Activated CD4-positive, CD25-positive, alpha-beta regulatory T cell treated with anti-CD3 and anti-CD28 coated beads, Interleukin-2, amount 50 U/mL, for 72 hours (primary cell): ENCODE measurements at regions not wholly inside any gene's neighbourhood (a gene's known extent, or its start where the extent isn't known, plus 50 kb on each side); places are given as distances from the start of the nearest gene placed in this dataset.
"Not testable (repeated sequence)": the region's sequence is repeated elsewhere in the genome, so short reads cannot be mapped to it uniquely, and the experiment has no call there.

ENCODE experiments used
- DNase-seq: peaks from one replicate; pipeline ENCODE4 v3.0.0; 2021

DNA sequence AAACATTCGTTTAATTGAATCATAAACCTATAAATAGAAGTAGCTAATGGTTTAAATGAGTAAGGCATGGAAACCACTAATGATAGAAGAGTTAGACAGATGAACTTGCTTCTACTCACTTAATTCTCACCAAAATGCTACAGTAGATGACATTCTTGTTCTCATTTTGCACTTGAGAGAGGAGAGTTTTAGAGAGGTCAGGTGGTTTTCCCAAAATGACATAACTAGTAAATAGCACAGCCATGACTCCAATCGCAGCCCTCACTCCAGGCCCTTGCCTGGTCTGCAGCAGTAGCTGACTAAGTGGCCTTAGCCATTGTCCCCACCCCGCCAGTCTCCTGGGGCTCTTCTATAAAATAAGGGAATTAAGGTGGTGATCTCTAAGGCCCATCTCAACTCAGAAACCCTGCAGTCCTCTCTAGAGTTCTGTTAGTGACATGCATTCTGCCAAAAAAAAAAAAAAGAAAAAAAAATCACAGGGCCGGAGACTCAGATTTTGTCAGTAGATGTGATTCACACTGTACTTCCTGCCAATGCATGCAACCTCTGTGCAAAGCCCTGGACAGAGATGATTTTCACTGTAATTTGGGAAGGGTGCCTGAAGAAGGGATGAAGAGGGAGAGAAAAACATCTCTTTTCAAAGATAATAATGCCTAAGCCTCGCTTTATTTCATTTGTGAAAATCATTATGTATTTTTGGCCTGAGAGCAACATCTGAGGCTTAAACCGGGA, 221.8 kb downstream of the ANAPC1 start:
- no peak for DNase-seq

DNA sequence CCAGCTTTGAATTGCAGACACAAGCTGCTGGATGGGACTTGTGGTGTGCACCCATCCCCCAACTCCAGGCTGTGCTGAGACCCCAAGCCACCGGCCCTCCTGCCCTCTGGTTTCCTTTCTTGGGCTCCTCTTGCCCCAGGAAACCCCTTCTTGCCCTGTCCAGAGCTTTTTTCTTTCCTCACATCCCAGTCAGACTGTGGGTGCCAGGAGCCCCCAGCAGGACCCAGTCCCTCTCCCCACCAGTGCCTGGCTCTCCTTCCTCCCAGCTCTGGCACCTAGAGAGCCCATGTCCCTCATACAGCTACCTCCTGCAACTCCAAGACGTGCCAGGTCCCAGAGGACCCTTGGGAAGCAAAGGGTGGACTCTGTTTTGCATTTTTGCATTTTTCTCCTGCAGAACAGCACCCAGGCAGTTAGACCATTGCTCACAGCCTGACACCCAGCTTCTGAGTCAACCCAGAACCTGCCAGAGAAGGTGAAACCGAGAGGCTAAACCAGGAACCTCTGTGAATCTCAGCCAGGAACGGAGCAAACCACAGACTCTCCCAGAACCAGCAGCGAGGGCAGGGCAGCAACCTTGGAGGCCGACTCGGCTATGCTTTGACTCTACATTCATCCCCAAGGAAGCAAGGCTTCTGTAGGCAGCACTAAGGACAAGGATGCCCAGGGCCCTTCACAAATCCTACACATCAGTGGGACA, 221.1 kb downstream of the ANAPC1 start:
- no peak for DNase-seq

DNA sequence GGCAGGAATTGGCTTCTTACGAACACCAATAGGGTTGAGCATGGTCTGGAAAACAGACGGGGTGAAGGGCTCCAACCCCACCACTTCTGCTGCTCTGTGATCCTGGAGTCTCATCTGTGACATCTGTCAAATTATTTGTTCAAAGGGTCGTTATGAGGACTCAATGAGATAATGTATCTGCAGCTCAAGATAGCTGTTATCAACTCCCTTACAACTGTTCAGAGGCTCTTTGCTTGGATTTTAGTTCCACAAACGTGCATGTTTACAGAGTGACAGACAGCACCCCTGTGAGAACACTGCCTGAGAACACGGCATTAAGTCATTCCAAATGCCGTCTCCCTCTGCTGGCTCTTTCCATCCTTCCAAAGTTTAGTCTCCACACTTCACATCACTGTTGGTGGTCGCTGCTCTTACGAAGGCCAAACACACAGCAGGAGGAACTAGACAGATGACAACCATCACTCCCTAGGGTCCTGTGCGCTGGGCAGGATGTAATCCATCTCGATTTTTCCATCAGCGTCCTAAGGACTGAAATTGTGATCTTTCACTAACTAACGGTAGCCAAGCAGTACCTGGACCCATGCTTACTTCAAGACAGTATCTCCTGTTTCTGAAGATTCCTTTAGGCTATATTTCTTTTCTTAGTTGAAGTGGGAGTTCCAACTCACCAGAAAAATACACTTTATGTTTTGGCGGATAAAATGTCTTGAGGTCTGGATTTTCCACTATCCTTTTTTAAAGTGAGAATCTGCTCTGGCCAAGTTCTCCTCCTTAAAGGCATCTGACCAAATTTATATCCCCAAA, 220.3 kb downstream of the ANAPC1 start:
- no peak for DNase-seq

DNA sequence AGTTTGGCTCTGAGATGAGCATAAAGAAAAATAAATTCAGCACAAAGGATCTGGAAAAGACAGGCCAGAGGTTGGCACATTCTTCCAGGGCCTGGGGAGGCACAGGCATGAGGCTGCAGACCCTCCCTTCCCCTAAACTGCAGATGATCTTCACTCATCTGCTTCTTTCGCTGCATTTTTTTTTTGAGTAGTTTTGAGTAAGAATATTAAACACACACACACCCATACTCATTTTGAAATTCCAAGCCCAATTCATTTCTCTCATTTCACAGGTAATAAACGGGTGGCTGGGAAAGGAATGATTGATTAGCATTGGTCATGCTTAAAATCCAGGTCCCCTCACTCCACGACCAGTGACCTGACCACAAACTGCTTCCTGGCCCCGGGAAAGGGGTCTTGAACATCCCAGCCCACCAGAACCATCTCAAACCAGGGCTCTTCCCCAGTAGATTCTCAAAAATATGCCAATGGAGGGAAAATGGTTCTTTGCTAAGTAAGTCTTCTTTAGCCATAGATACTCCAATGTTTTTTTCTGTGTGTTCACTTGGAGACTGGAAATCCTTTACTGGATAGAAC, 219.6 kb downstream of the ANAPC1 start:
- no peak for DNase-seq

- no peak for DNase-seq
Measured at GRCh38 chr2:111665011-111665410, 219.0 kb downstream of the ANAPC1 start.

DNA sequence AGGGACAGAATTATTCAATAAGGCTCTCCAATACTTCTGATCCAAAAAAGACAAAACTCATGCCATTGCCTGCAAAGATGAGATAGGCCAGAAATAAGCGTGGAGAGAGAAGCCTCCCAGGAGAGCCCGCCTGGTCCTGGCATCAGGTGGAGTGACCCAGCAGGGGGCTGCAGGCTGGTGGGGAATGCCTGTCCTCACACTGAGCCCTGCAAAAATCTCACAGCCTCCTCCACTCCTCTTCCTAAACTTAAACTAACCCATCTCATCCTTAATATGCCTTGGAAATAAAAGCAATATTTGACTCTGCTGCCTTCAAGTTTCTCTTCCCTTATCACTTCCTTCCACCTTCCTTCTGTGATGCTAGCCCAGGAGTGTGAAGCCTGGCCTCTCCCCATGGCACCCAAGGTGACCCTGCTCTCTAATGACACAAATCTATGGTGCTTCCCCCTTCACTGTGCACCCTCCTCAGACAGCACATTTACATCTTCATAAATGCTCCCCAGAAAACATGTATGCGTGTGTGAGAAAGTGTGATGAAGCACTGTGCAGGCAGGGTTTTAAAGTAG, 218.4 kb downstream of the ANAPC1 start:
- DNase-seq = no peak

GRCh38 chr2:111666160-111666559, 217.8 kb downstream of the ANAPC1 start:
- no peak for DNase-seq

DNA sequence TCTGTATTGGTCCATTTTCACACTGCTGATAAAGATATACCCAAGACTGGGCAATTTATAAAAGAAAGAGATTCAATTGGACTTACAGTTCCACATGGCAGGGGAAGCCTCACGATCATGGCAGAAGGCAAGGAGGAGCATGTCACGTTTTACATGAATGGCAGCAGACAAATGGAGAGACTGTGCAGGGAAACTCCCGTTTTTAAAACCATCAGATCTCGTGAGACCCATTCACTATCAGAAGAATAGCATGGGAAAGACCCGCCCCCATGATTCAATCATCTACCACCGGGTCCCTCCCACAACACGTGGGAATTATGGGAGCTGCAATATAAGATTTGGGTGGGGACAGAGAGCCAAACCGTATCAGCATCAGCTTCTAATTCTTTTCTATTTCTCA, 217.0 kb downstream of the ANAPC1 start:
- DNase-seq = no peak

DNA sequence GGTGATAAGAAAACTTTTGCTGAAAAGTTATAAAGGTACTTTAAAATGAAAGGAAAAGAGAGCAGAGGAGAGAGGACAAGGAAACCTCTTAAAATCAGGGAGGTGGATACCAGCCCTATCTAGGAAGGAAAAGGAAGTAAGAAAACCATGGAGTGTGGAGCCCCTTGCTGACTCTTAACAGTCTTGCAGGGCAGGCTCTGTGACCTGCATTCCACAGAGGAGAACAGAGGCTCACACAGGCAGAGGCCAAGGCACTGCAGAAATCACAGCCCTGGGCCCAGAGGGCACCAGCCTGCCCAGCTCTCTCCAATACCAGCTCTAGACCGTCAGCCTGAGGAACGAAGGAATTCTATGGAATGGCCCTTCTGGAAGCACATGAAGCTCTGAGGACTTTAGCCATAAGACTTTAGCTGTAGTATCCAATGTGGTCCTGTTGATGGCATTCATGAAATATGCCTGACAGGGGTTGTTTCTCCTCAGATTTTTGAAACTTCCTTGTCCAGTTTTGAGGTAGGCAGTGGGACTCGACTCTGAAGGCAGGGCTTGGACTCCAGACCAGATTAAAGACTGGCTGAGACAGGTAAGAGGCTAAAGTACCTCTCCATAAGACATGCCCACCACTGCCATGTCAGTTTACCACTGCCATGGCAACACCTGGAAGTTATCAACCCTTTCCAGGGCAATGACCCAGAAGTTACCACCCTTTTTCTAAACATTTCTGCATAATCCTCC, 216.3 kb downstream of the ANAPC1 start:
- DNase-seq = no peak

GRCh38 chr2:111668274-111668616, 215.7 kb downstream of the ANAPC1 start:
- DNase-seq = no peak

- no peak for DNase-seq
Measured at GRCh38 chr2:111668741-111669140, 215.3 kb downstream of the ANAPC1 start.

GRCh38 chr2:111669928-111670695, 213.9 kb downstream of the ANAPC1 start:
- no peak for DNase-seq

- DNase-seq = no peak
Measured at GRCh38 chr2:111670776-111671175, 213.2 kb downstream of the ANAPC1 start.

DNA sequence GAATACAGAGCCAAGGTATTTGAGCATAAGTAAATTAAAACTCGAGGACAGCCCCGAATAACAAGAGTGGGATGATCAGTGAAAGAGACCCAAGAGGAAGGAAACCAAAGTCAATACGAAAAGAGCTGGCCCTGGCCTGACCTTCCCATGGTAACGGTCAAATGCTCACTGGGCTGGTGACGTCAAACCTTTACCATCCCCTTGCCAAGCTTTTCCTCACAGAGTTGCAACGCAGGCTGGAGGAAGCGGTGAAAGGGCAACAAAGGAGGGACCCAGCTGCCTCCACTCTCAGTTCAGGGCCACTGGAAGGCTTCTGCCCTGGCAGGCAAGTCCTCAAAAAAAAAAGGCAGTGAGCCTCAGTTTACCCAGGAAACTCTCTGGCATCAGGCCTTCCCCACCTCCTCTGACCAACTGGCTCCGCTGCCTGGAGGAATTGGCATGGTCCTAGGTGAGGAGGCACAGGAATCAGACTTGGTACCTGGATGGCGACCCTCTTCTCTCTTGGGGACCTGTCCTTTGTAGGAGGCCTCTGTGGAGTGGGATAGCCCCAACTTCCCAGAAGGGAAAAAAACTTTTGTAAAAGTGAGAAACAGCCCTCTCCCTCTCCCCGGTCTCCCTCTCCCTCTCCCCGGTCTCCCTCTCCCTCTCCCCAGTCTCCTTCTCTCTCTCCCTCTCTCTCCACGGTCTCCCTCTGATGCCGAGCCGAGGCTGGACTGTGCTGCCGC, 212.4 kb downstream of the ANAPC1 start:
- no peak for DNase-seq

DNA sequence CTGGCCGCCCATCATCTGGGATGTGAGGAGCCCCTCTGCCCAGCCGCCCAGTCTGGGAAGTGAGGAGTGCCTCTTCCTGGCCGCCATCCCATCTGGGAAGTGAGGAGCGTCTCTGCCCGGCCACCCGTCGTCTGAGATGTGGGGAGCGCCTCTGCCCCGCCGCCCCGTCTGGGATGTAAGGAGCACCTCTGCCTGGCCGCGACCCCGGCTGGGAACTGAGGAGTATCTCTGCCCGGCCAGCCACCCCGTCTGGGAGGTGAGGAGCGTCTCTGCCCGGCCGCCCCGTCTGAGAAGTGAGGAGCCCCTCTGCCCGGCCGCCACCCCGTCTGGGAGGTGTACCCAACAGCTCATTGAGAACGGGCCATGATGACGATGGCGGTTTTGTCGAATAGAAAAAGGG, 211.4 kb downstream of the ANAPC1 start:
- not testable (repeated sequence) for DNase-seq

- no peak for DNase-seq
Measured at GRCh38 chr2:111673526-111673925, 210.5 kb downstream of the ANAPC1 start.

DNA sequence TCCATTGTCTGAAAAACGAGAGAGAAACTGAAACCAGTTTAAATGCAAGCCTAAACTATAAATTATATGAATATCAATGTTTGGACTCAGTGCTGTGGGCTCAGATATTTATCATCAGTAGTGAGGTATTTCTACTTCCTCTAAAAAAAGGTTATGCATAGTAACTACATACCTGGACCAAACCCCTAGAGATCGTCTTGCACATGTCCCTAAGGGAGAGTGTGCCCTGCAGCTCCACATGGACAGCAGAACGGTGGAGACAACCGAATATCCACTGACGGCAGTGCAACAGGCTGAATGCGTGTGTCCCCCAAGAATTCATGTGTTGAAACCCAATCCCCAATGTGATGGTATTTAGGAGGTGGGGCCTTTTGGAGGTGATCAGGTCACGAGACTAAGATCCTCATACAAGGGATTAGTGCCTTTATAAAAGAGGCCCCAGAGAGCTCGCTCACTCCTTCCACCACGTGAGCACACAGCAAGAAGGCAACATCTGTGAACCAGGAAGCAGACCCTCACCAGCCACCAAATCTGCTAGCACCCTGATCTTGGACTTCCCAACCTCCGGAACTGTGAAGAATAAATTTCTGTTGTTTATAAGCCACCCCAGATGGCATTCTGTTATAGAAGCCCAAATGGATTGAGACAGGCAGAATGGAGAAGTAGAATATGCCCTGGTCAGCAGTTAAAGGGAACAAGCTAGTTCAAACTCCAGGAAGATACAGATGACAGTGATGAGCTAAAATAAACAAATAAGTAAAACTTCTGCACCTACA, 208.4 kb downstream of the ANAPC1 start:
- DNase-seq = no peak

- DNase-seq = no peak
Measured at GRCh38 chr2:111676291-111676822, 207.6 kb downstream of the ANAPC1 start.

DNA sequence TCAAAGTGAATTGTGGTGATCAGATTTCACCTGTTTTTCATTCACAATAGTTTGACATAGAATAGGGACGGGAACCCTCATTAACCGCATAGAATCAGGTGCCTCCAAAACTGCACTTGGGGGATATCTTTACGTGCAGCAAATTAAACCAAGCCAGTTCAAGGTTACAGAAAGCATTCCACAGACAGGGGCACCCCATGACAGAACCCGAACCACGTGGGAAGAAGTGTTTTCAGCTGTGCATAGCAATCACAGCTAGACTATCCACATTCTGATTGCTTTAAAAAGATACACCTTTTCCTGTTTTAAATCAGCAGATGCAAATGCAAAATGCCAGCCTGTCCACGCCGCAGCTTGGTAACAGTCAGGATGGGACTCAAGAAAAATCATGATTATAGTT, 205.8 kb downstream of the ANAPC1 start:
- no peak for DNase-seq

GRCh38 chr2:111678651-111679050, 205.3 kb downstream of the ANAPC1 start:
- no peak for DNase-seq
